Adrenal gland (tissue), 5 donors: ENCODE measurements at regions not wholly inside any gene's neighbourhood (a gene's known extent, or its start where the extent isn't known, plus 50 kb on each side); places are given as distances from the start of the nearest gene placed in this dataset.

Source experiments
- POLR2A ChIP-seq, 2 donors: fragments of 450-650 bp; IDR thresholded peaks; one replicate each; pipeline ENCODE4 v1.6.1; 2017; ENCODE audit warnings: antibody characterized with exemption in 2 of 2, mild to moderate bottlenecking in 2 of 2, moderate library complexity in 1 of 2
- TF ChIP-seq, protein P1 (sequence below), 6 experiments: fragments of 450-650 bp in 4 of 6; fragments of 200-600 bp in 2 of 6; sonication (generic) in 1 of 6; IDR thresholded peaks; 1 replicate in 5 of 6; 2 replicates in 1 of 6; pipeline versions ENCODE4 v1.5.1 to v1.8.0; 2016 to 2021; ENCODE audit warnings: antibody characterized with exemption in 6 of 6, mild to moderate bottlenecking in 2 of 6, moderate library complexity in 1 of 6
- donor health status: DM: no; HTN: no; CAD: no.

DNA sequence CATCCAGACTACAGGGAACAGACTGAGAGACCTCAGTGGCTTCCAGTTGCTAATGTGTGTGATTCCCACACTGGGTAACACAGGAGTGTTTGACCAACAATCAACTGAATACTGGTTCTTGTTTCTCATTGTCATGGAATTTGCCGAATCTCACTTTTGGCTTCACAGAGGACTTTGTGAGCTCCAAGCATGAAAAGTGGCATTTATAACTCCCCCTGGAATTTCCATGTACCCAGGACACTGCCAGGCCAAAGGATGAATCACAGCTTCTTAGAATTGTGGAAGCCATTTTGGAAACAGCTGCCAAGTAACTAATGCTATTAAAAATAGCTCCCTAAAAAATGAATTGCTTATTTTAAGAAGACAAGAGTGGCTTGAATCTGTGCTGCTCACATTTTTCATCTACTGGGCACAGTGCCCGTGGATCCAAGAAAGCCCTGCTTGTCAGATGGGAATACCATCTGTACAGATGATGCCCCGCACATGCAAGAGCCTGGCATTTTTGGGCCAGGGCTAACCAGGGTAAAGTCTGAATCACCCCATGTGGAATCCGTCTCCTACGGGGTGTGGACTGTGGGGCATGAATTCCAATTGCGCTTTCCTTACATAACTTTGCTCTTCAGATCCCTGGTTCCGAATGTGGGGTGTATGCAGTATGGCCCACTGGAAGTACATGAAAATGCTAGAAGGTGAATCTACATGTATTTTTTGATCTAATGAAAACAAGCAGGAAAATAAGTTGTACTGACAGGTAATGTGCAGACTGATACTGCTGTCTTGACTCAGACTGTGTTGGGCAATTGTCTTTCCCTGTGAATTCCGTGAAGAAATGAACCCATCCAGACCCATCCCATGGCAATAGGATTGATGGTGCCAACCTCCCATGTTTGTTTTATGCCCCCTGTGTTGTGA, 487.3 kb downstream of the SIPA1L2 start:
- TF ChIP-seq, protein P1, sequence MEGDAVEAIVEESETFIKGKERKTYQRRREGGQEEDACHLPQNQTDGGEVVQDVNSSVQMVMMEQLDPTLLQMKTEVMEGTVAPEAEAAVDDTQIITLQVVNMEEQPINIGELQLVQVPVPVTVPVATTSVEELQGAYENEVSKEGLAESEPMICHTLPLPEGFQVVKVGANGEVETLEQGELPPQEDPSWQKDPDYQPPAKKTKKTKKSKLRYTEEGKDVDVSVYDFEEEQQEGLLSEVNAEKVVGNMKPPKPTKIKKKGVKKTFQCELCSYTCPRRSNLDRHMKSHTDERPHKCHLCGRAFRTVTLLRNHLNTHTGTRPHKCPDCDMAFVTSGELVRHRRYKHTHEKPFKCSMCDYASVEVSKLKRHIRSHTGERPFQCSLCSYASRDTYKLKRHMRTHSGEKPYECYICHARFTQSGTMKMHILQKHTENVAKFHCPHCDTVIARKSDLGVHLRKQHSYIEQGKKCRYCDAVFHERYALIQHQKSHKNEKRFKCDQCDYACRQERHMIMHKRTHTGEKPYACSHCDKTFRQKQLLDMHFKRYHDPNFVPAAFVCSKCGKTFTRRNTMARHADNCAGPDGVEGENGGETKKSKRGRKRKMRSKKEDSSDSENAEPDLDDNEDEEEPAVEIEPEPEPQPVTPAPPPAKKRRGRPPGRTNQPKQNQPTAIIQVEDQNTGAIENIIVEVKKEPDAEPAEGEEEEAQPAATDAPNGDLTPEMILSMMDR (IDR thresholded peaks at IDR 0.05), result no peak
- TF ChIP-seq POLR2A (IDR thresholded peaks at IDR 0.05), result no peak
